ENCODE measurements at regions not wholly inside any gene's neighbourhood (a gene's known extent, or its start where the extent isn't known, plus 50 kb on each side); places are given as distances from the start of the nearest gene placed in this dataset.

- TF ChIP-seq CTCF (IDR thresholded peaks at IDR 0.05), result no peak
- TF ChIP-seq POLR2A (IDR thresholded peaks at IDR 0.05), result no peak
Observed at GRCh38 chr2:42962508-42962953, 170.1 kb upstream of the HAAO start.

Measured in tibial nerve (tissue), 3 donors.